B cell (primary cell): ENCODE measurements at regions not wholly inside any gene's neighbourhood (a gene's known extent, or its start where the extent isn't known, plus 50 kb on each side); places are given as distances from the start of the nearest gene placed in this dataset.

ENCODE experiments used
- EZH2 ChIP-seq: IDR thresholded peaks from 2 replicates; pipeline ENCODE4 v1.6.1; 2012; ENCODE audit warnings: borderline replicate concordance, low read depth, mild to moderate bottlenecking, moderate library complexity, low read length; ENCODE audit not compliant: insufficient read depth, poor library complexity, severe bottlenecking
- TF ChIP-seq, protein P1 (sequence below): fragments of 200-600 bp; IDR thresholded peaks from one replicate; pipeline ENCODE4 v1.8.0; 2022; ENCODE audit warnings: antibody characterized with exemption, mild to moderate bottlenecking

DNA sequence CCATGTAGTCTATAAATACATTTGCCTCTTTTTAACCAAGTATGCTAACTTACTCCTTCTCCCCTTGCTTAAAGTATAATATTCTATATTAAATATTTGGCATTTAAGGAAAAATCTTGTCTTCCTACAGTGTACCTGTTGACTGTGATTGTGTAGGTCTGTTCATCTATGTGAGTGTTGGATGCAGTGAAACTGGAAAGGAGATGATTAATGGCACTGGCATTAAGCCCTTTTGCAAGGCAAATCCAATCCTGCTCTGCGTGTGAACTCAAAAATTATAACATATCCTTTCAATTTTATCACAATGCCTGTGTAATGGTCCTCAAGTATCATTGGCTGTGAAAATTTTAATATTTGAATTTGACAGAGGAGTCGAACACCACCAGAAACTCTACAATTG is 565.0 kb downstream of the KCNT2 start:
- TF ChIP-seq, protein P1, sequence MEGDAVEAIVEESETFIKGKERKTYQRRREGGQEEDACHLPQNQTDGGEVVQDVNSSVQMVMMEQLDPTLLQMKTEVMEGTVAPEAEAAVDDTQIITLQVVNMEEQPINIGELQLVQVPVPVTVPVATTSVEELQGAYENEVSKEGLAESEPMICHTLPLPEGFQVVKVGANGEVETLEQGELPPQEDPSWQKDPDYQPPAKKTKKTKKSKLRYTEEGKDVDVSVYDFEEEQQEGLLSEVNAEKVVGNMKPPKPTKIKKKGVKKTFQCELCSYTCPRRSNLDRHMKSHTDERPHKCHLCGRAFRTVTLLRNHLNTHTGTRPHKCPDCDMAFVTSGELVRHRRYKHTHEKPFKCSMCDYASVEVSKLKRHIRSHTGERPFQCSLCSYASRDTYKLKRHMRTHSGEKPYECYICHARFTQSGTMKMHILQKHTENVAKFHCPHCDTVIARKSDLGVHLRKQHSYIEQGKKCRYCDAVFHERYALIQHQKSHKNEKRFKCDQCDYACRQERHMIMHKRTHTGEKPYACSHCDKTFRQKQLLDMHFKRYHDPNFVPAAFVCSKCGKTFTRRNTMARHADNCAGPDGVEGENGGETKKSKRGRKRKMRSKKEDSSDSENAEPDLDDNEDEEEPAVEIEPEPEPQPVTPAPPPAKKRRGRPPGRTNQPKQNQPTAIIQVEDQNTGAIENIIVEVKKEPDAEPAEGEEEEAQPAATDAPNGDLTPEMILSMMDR: no peak
- no peak for TF ChIP-seq EZH2
